Retinal pigment epithelial cell (primary cell): ENCODE measurements at regions not wholly inside any gene's neighbourhood (a gene's known extent, or its start where the extent isn't known, plus 50 kb on each side); places are given as distances from the start of the nearest gene placed in this dataset.

Experiments used
- DNase-seq: peaks from one replicate; pipeline ENCODE4 v3.0.0-alpha.2; 2010; ENCODE audit warnings: low read depth
- H3K4me3 ChIP-seq: 2 replicates; pipeline ENCODE4 v1.5.1; 2011; ENCODE audit warnings: mild to moderate bottlenecking, low read length, control low read depth, moderate library complexity
- CTCF ChIP-seq: conservative IDR thresholded peaks from 2 replicates; pipeline ENCODE4 v1.5.1; 2011; ENCODE audit warnings: low read depth, low read length, control low read depth, inconsistent platforms

GRCh38 chr16:66109677-66110076 lies 256.8 kb upstream of the CDH5 start:
- TF ChIP-seq CTCF = no peak
- no peak overlapping the region for H3K4me3 ChIP-seq
- no peak for DNase-seq

- no peak for TF ChIP-seq CTCF
- DNase-seq = no peak
- no peak overlapping the region for H3K4me3 ChIP-seq
These were observed 258.8 kb upstream of the CDH5 start for GRCh38 chr16:66107661-66108060.

- no peak for TF ChIP-seq CTCF
- no peak for DNase-seq
- no peak overlapping the region for H3K4me3 ChIP-seq
These were observed 263.3 kb upstream of the CDH5 start for GRCh38 chr16:66103211-66103610.

GRCh38 chr16:66099306-66099705 lies 267.2 kb upstream of the CDH5 start:
- no peak overlapping the region for H3K4me3 ChIP-seq
- TF ChIP-seq CTCF = no peak
- no peak for DNase-seq

GRCh38 chr16:66097751-66098150 lies 268.7 kb upstream of the CDH5 start:
- DNase-seq = no peak
- no peak for TF ChIP-seq CTCF
- H3K4me3 ChIP-seq = no peak overlapping the region

GRCh38 chr16:66095676-66096075 lies 270.8 kb upstream of the CDH5 start:
- DNase-seq = no peak
- TF ChIP-seq CTCF = peak; percentile 10
- no peak overlapping the region for H3K4me3 ChIP-seq

GRCh38 chr16:66093191-66093590 lies 273.3 kb upstream of the CDH5 start:
- no peak for DNase-seq
- H3K4me3 ChIP-seq = no peak overlapping the region
- no peak for TF ChIP-seq CTCF
